ENCODE measurements at regions not wholly inside any gene's neighbourhood (a gene's known extent, or its start where the extent isn't known, plus 50 kb on each side); places are given as distances from the start of the nearest gene placed in this dataset.

DNA sequence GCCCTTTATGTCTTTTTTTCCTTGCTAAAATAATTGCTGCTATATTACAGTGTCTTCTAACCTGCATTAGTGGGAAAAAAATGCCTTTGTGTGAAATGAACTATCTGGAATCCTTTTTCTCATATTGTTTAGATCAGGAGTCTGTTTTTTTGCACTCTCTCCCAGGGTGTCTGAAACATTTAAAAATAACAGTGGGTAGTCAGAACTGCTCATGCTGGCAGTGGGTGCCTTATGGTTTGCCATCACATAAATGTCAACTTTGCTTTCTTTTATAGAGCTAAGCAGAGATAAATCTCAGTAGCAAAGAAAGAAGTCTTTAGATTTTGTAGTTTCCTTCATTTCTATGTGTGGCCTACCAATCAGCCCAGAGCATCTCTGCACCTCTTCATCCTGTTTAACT is 347.8 kb upstream of the RGMB start:
- TF ChIP-seq POLR2AphosphoS5 (IDR thresholded peaks at IDR 0.05) (no peak), CTCF (IDR thresholded peaks at IDR 0.05; ENCODE audit: poor library complexity, severe bottlenecking) (no peak), EZH2 (IDR thresholded peaks at IDR 0.05; ENCODE audit: borderline replicate concordance, insufficient read depth, low read length, poor library complexity, severe bottlenecking) (no peak)
